IMR-90 (cell line): ENCODE measurements at regions not wholly inside any gene's neighbourhood (a gene's known extent, or its start where the extent isn't known, plus 50 kb on each side); places are given as distances from the start of the nearest gene placed in this dataset.

Experiments used
- ATAC-seq: fragments of 200-7000 bp; cut with Tn5 transposase; 2 replicates; pipeline ENCODE4 v1.9.1; 2020; ENCODE audit warnings: low read depth, mild to moderate bottlenecking, moderate library complexity
- BruUV-seq: library from RNA; stranded (reverse); fragments of 400-500 nt; replicated peaks from 2 replicates; lab custom pipeline; 2021; lab: Mats Ljungman, UMichigan
- CTCF ChIA-PET: fragments of 300-600 bp; formaldehyde crosslinking; extraction: SDS; loops from one replicate; lab custom pipeline; 2021; ENCODE audit warnings: antibody characterized with exemption; lab: Yijun Ruan, JAX
- POLR2A ChIA-PET: fragments of 300-600 bp; sonication (Branson Sonifier 250); formaldehyde crosslinking; loops from one replicate; lab custom pipeline; 2022; ENCODE audit warnings: antibody characterized with exemption; ENCODE audit not compliant: unreplicated experiment; lab: Charles Lee
- DNase-seq: peaks from one replicate; pipeline ENCODE4 v3.0.0; 2013
- H2AFZ ChIP-seq: replicated peaks from 2 replicates; pipeline ENCODE3; 2013; ENCODE audit warnings: low read length, mild to moderate bottlenecking; ENCODE audit not compliant: poor library complexity
- H2AK5ac ChIP-seq: 2 replicates; pipeline ENCODE4 v1.6.1; 2013; ENCODE audit warnings: low read depth, low read length, inconsistent platforms
- H2AK9ac ChIP-seq: replicated peaks from 2 replicates; pipeline ENCODE3; 2013; ENCODE audit warnings: mild to moderate bottlenecking, low read depth, low read length, moderate library complexity; ENCODE audit not compliant: poor library complexity
- H2BK120ac ChIP-seq: 2 replicates; pipeline ENCODE4 v1.6.1; 2013; ENCODE audit warnings: low read depth, low read length, inconsistent platforms
- H2BK15ac ChIP-seq: 3 replicates; pipeline ENCODE4 v1.6.1; 2013; ENCODE audit warnings: low read depth, low read length, inconsistent platforms
- H2BK20ac ChIP-seq: 2 replicates; pipeline ENCODE4 v1.6.1; 2013; ENCODE audit warnings: low read depth, mild to moderate bottlenecking, inconsistent platforms, low read length, moderate library complexity
- H2BK5ac ChIP-seq: 2 replicates; pipeline ENCODE4 v1.6.1; 2013; ENCODE audit warnings: mild to moderate bottlenecking, low read depth, low read length, inconsistent platforms; ENCODE audit not compliant: poor library complexity, severe bottlenecking
- H3K14ac ChIP-seq: replicated peaks from 2 replicates; pipeline ENCODE4 v1.6.1; 2013; ENCODE audit warnings: low read depth, low read length, inconsistent platforms
- H3K18ac ChIP-seq: 2 replicates; pipeline ENCODE4 v1.6.1; 2013; ENCODE audit warnings: low read depth, low read length, control low read depth
- H3K23ac ChIP-seq: 2 replicates; pipeline ENCODE4 v1.6.1; 2013; ENCODE audit warnings: low read depth, low read length, inconsistent platforms
- H3K27ac ChIP-seq: 2 replicates; pipeline ENCODE4 v1.5.1; 2013; ENCODE audit warnings: mild to moderate bottlenecking, control low read depth, low read length; ENCODE audit not compliant: insufficient read depth
- H3K27me3 ChIP-seq: 2 replicates; pipeline ENCODE4 v1.6.1; 2013; ENCODE audit warnings: low read length; ENCODE audit not compliant: control insufficient read depth, insufficient read depth
- H3K36me3 ChIP-seq: 2 replicates; pipeline ENCODE4 v1.6.1; 2013; ENCODE audit warnings: low read length, mixed read lengths; ENCODE audit not compliant: control insufficient read depth, insufficient read depth
- H3K4ac ChIP-seq: 2 replicates; pipeline ENCODE4 v1.6.1; 2013; ENCODE audit warnings: low read depth, low read length, inconsistent platforms
- H3K4me1 ChIP-seq: 2 replicates; pipeline ENCODE4 v1.6.1; 2013; ENCODE audit warnings: low read length, mixed read lengths; ENCODE audit not compliant: control insufficient read depth, insufficient read depth
- H3K4me2 ChIP-seq: 2 replicates; pipeline ENCODE4 v1.6.1; 2013; ENCODE audit warnings: low read depth, mild to moderate bottlenecking, control low read depth, low read length, moderate library complexity
- H3K4me3 ChIP-seq: 2 replicates; pipeline ENCODE4 v1.5.1; 2013; ENCODE audit warnings: low read depth, mild to moderate bottlenecking, control low read depth, low read length, moderate library complexity; ENCODE audit not compliant: insufficient read depth
- H3K56ac ChIP-seq: 2 replicates; pipeline ENCODE4 v1.6.1; 2013; ENCODE audit warnings: low read length, inconsistent platforms; ENCODE audit not compliant: insufficient read depth; ENCODE audit errors: extremely low read depth
- H3K79me1 ChIP-seq, 2 experiments: 2 replicates each; pipeline ENCODE4 v1.6.1; 2013; ENCODE audit warnings: low read length in 2 of 2, inconsistent platforms in 1 of 2, low read depth in 1 of 2
- H3K9ac ChIP-seq: 2 replicates; pipeline ENCODE4 v1.6.1; 2013; ENCODE audit warnings: low read depth, low read length, control low read depth
- H3K9me1 ChIP-seq: 2 replicates; pipeline ENCODE4 v1.6.1; 2013; ENCODE audit warnings: low read length, inconsistent platforms; ENCODE audit not compliant: insufficient read depth
- H3K9me3 ChIP-seq: 2 replicates; pipeline ENCODE4 v1.6.1; 2013; ENCODE audit warnings: low read length; ENCODE audit not compliant: control insufficient read depth, insufficient read depth
- H4K20me1 ChIP-seq: 2 replicates; pipeline ENCODE4 v1.6.1; 2013; ENCODE audit warnings: low read length, inconsistent platforms; ENCODE audit not compliant: insufficient read depth
- H4K5ac ChIP-seq: 2 replicates; pipeline ENCODE4 v1.6.1; 2013; ENCODE audit warnings: mild to moderate bottlenecking, low read depth, low read length, control low read depth
- H4K8ac ChIP-seq, 2 experiments: 2 replicates each; pipeline ENCODE4 v1.6.1; 2013; ENCODE audit warnings: low read depth in 2 of 2, low read length in 2 of 2, control low read depth in 1 of 2, inconsistent platforms in 1 of 2
- H4K91ac ChIP-seq: 2 replicates; pipeline ENCODE4 v1.6.1; 2013; ENCODE audit warnings: low read depth, low read length, inconsistent platforms; ENCODE audit not compliant: insufficient read depth
- BHLHE40 ChIP-seq: fragments of 150-350 bp; IDR thresholded peaks from 2 replicates; pipeline ENCODE4 v1.6.1; 2016; ENCODE audit warnings: mild to moderate bottlenecking, low read depth, low read length
- CEBPB ChIP-seq: IDR thresholded peaks from 2 replicates; pipeline ENCODE4 v1.6.1; 2012; ENCODE audit warnings: low read depth, low read length, improper control_type of control experiment
- CHD1 ChIP-seq: IDR thresholded peaks from 2 replicates; pipeline ENCODE4 v1.6.1; 2012; ENCODE audit warnings: low read depth, low read length, improper control_type of control experiment
- CTCF ChIP-seq: conservative IDR thresholded peaks from 2 replicates; pipeline ENCODE4 v1.5.1; 2012; ENCODE audit warnings: mild to moderate bottlenecking, low read depth, low read length, improper control_type of control experiment
- FOS ChIP-seq: fragments of 150-350 bp; IDR thresholded peaks from 2 replicates; pipeline ENCODE4 v1.6.1; 2016; ENCODE audit warnings: low read depth, low read length
- MAFK ChIP-seq: IDR thresholded peaks from 2 replicates; pipeline ENCODE4 v1.6.1; 2012; ENCODE audit warnings: low read depth, low read length, improper control_type of control experiment
- MAZ ChIP-seq: IDR thresholded peaks from 2 replicates; pipeline ENCODE4 v1.6.1; 2012; ENCODE audit warnings: low read depth, mild to moderate bottlenecking, low read length, improper control_type of control experiment, moderate library complexity, borderline replicate concordance
- MXI1 ChIP-seq: IDR thresholded peaks from 2 replicates; pipeline ENCODE4 v1.6.1; 2012; ENCODE audit warnings: low read depth, mild to moderate bottlenecking, low read length, moderate library complexity, borderline replicate concordance
- NFE2L2 ChIP-seq: fragments of 150-350 bp; IDR thresholded peaks from 2 replicates; pipeline ENCODE4 v1.6.1; 2016; ENCODE audit warnings: low read depth, mild to moderate bottlenecking, low read length
- POLR2A ChIP-seq: IDR thresholded peaks from 2 replicates; pipeline ENCODE4 v1.6.1; 2012; ENCODE audit warnings: mild to moderate bottlenecking, low read depth, low read length
- RAD21 ChIP-seq: IDR thresholded peaks from 2 replicates; pipeline ENCODE4 v1.6.1; 2012; ENCODE audit warnings: low read length, improper control_type of control experiment
- RCOR1 ChIP-seq: IDR thresholded peaks from 2 replicates; pipeline ENCODE4 v1.6.1; 2012; ENCODE audit warnings: mild to moderate bottlenecking, low read length, improper control_type of control experiment; ENCODE audit not compliant: insufficient replicate concordance
- RFX5 ChIP-seq: IDR thresholded peaks from 2 replicates; pipeline ENCODE4 v1.8.0; 2012; ENCODE audit warnings: low read depth, mild to moderate bottlenecking, low read length, moderate library complexity
- SMC3 ChIP-seq: fragments of 150-350 bp; IDR thresholded peaks from 2 replicates; pipeline ENCODE4 v1.6.1; 2016; ENCODE audit warnings: low read depth, mild to moderate bottlenecking, antibody characterized with exemption, low read length, moderate library complexity
- USF2 ChIP-seq: fragments of 150-350 bp; IDR thresholded peaks from 2 replicates; pipeline ENCODE4 v1.6.1; 2017; ENCODE audit warnings: mild to moderate bottlenecking, antibody characterized with exemption, low read length, low read depth
- WGBS, 2 experiments: methylation state at CpG; one replicate each; pipeline versions ENCODE4 v1.1.5 to v1.1.7; 2013; ENCODE audit warnings: missing lambda C conversion rate in 2 of 2; ENCODE audit not compliant: insufficient read length in 1 of 2; ENCODE audit errors: extremely low coverage in 2 of 2; 5-methylcytosine and 5-hydroxymethylcytosine counted together
- dilution Hi-C: fragments of 300-500 bp; cut with HindIII; formaldehyde crosslinking; loops from one replicate; pipeline ENCODE4 v1.14.3; 2018; ENCODE audit warnings: low sequenced_read_pairs; ENCODE audit not compliant: unreplicated experiment
- in situ Hi-C: fragments of 300-500 bp; cut with MboI; formaldehyde crosslinking; loops from 3 replicates; pipeline ENCODE4 v1.14.3; 2019; ENCODE audit warnings: low sequenced_read_pairs, inconsistent platforms, mixed read lengths
- intact Hi-C: fragments of 100-400 bp; cut with micrococcal nuclease; formaldehyde crosslinking; loops from 2 replicates; pipeline ENCODE4 v1.10.0; 2022
- TF ChIP-seq, protein P1 (sequence below): fragments of 150-350 bp; IDR thresholded peaks from 2 replicates; pipeline ENCODE4 v1.6.1; 2016; ENCODE audit warnings: low read depth, mild to moderate bottlenecking, low read length, moderate library complexity, borderline replicate concordance

DNA sequence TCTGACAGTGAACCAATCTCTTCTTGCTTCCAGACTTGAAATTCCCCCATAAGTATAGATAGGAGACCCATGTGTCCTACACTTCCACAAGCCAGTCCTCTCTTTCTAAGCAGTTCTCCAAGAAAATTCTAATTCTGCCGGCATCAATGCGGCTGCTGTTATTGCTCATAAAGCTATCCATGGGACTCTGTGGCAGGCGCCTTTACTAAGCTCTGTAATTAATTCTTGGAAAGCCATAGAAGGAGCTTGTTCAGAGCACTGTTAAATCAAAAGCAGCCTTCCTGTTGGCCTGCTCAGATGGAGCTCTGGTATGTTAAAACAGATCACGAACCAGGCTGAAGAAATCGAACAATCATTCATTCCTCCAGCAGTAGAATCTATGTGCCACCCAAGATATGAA lies 244.3 kb upstream of the NFE2L3 start:
- H3K56ac ChIP-seq, result no peak overlapping the region
- H3K23ac ChIP-seq, result no peak overlapping the region
- no peaks in the 10 kb centered on the region for H3K9me1 ChIP-seq
- H2BK20ac ChIP-seq, result no peak overlapping the region
- no peak overlapping the region for H4K8ac ChIP-seq
- H2BK120ac ChIP-seq, result no peak overlapping the region
- TF ChIP-seq CHD1, result no peak
- TF ChIP-seq, protein P1, sequence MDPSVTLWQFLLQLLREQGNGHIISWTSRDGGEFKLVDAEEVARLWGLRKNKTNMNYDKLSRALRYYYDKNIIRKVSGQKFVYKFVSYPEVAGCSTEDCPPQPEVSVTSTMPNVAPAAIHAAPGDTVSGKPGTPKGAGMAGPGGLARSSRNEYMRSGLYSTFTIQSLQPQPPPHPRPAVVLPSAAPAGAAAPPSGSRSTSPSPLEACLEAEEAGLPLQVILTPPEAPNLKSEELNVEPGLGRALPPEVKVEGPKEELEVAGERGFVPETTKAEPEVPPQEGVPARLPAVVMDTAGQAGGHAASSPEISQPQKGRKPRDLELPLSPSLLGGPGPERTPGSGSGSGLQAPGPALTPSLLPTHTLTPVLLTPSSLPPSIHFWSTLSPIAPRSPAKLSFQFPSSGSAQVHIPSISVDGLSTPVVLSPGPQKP, result no peak
- no peak for TF ChIP-seq RFX5
- no peak for TF ChIP-seq CTCF
- no peak for TF ChIP-seq RCOR1
- TF ChIP-seq BHLHE40, result no peak
- no peak for TF ChIP-seq MAFK
- no peak for TF ChIP-seq MAZ
- TF ChIP-seq CEBPB, result no peak
- TF ChIP-seq POLR2A, result no peak
- no peak for TF ChIP-seq RAD21
- no peak for TF ChIP-seq NFE2L2
- TF ChIP-seq SMC3, result no peak
- no peak for TF ChIP-seq USF2
- no peak for TF ChIP-seq MXI1
- TF ChIP-seq FOS, result no peak
- H3K4me2 ChIP-seq, result no peak overlapping the region
- H4K20me1 ChIP-seq, result no peaks in the 10 kb centered on the region
- H4K91ac ChIP-seq, result no peak overlapping the region
- H3K79me1 ChIP-seq, result no peaks in the 10 kb centered on the region
- no peak overlapping the region for H2AK9ac ChIP-seq
- H3K9ac ChIP-seq, result no peak overlapping the region
- dilution Hi-C loops (no loop called here), intact Hi-C loops (no loop called here), in situ Hi-C loops (no loop called here)
- H3K4ac ChIP-seq, result no peak overlapping the region
- ChIA-PET POLR2A (interaction anchor here (0.6 kb wide), 1 partner anchor 612 kb away, joined by 4 read pairs; no protein-coding TSS in a partner anchor), CTCF (interaction anchor here (0.6 kb wide), 1 partner anchor 27 kb away, joined by 3 read pairs; no protein-coding TSS in a partner anchor)
- no peaks in the 10 kb centered on the region for H3K4me1 ChIP-seq
- no peak overlapping the region for H2BK5ac ChIP-seq
- H3K9me3 ChIP-seq, result no peaks in the 10 kb centered on the region
- H4K5ac ChIP-seq, result no peak overlapping the region
- DNase-seq (no peak), ATAC-seq (no peak)
- H3K27me3 ChIP-seq, result no peaks in the 10 kb centered on the region
- H3K4me3 ChIP-seq, result no peak overlapping the region
- H3K36me3 ChIP-seq, result no peaks in the 10 kb centered on the region
- H2AFZ ChIP-seq, result no peak overlapping the region
- no peak overlapping the region for H2BK15ac ChIP-seq
- no peak overlapping the region for H3K18ac ChIP-seq
- no TSS peak for BruUV-seq
- H3K27ac ChIP-seq, result no peak overlapping the region
- H3K14ac ChIP-seq, result no peak overlapping the region
- no peak overlapping the region for H2AK5ac ChIP-seq
- WGBS, 2 experiments, result 82% methylated on average over 3 of the region's 5 CpGs; no CpG with 5 or more reads in 1 of the 2 experiments
